LNCAP (cell line): ENCODE measurements at regions not wholly inside any gene's neighbourhood (a gene's known extent, or its start where the extent isn't known, plus 50 kb on each side); places are given as distances from the start of the nearest gene placed in this dataset.

Source experiments
- TF ChIP-seq, protein P1 (sequence below): fragments of 450-650 bp; IDR thresholded peaks from 2 replicates; pipeline ENCODE4 v1.5.1; 2017; ENCODE audit warnings: mild to moderate bottlenecking

DNA sequence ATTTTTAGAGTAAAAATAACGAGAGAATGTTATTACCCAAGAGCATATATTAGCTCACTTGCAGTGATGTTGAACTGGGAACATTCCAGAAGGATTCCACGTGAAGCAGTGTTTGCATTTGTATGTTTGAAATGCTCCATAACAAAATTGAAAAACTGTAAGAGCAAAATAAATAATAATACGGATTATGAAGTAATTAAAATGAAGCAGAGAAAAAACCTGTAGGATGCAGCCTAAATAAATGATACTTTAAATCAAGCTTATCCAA is 203.3 kb downstream of the BAMBI start:
- TF ChIP-seq, protein P1, sequence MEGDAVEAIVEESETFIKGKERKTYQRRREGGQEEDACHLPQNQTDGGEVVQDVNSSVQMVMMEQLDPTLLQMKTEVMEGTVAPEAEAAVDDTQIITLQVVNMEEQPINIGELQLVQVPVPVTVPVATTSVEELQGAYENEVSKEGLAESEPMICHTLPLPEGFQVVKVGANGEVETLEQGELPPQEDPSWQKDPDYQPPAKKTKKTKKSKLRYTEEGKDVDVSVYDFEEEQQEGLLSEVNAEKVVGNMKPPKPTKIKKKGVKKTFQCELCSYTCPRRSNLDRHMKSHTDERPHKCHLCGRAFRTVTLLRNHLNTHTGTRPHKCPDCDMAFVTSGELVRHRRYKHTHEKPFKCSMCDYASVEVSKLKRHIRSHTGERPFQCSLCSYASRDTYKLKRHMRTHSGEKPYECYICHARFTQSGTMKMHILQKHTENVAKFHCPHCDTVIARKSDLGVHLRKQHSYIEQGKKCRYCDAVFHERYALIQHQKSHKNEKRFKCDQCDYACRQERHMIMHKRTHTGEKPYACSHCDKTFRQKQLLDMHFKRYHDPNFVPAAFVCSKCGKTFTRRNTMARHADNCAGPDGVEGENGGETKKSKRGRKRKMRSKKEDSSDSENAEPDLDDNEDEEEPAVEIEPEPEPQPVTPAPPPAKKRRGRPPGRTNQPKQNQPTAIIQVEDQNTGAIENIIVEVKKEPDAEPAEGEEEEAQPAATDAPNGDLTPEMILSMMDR = no peak

DNA sequence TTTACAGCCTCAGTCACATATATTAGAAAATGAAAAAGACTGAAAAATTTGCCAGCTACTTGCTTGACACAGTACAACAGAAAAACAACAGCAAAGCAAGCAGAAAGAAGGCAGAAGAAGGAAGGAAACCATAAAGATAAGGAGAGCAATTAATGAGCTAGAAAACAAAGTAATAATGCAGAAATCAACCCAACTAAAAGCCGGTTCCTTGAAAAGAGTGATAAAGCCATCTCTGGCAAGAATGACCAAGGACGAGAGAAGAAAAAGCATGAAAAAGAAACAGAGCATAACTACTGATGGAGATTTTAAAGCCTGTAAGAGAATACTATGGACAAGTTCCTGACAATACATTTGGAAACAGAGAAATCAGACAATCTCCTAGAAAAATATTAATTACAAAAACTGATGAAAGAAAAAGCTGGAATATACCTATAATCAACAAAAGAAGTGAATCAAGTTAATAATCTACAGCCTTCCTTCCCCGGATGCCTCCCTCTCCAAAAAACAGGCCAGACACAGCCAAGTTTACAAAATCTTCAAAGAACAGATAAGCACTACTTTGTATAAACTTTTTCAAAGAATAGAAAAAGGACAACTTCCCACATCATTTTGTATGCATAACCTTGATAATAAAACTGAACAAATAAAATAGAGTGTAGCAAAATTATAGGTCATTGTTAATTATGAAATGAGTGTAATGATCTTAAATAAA is 204.0 kb downstream of the BAMBI start:
- TF ChIP-seq, protein P1 = no peak

DNA sequence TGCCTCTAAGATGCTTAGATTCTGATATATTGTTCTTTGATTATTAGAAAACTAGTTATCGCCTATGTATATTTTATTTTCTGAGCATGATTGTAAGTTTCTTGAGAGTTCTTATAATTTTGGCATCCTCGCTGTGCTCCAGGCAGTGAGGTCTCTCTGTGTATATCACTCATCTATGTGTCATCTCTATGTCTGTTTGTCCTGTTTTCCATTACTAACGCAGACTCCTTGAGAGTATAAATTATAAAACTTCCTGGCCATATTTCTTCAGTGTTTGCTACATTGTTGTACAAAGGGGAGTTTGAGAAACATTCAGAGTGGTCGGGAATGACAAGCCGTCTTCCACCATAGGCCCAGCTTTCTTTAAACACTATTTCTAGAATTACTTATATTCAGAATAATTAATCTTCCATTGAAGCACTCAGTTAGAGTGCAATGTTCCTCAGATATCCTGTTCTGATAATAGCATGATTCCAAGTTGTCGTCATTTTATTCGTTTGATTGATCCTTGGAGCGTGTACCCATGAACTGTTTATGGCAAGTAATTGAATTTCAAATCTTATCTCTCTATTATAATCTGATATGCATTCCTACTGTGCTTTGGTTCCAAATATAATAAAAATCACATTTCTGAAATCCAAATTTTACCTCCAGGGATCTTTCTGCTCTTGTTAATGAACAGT is 206.6 kb downstream of the BAMBI start:
- TF ChIP-seq, protein P1 = no peak

DNA sequence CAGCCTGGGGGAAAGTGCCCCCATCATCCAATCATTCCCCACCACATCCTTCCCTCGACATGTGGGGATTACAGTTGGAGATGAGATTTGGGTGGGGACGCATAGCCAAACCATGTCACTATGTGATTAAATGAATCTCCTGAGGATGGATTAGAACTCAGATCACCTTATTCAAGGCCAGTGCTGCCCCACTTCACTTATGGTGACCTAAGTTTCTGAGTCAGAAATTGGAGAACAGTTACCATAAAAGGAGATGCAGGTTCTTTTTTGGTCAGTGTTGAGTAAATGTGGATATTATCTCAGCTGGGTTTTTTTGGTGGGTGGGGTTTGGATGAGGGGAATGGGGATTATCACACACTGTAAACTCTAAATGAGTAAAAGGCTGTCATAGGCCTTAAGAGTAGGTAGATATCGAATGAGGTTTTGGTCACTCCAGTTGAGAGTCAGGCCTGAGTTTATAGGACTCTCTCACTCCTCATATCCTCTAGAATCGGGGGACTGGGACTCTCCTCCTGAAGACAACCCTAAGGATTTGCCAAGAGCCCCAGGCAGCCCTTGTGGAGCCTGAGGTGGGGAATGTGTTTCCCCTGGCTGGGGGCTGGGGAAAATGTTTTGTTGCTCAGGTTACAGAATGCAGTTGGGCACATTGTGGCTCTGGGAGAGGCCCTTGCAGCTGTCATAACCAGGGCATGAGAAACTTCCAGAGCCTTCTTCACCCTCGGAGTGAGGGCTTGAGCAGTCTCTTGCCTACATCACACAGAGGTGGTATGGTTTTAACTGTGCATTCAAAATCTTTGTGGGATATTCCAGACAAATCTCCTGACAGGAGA is 213.0 kb downstream of the BAMBI start:
- TF ChIP-seq, protein P1 = no peak

DNA sequence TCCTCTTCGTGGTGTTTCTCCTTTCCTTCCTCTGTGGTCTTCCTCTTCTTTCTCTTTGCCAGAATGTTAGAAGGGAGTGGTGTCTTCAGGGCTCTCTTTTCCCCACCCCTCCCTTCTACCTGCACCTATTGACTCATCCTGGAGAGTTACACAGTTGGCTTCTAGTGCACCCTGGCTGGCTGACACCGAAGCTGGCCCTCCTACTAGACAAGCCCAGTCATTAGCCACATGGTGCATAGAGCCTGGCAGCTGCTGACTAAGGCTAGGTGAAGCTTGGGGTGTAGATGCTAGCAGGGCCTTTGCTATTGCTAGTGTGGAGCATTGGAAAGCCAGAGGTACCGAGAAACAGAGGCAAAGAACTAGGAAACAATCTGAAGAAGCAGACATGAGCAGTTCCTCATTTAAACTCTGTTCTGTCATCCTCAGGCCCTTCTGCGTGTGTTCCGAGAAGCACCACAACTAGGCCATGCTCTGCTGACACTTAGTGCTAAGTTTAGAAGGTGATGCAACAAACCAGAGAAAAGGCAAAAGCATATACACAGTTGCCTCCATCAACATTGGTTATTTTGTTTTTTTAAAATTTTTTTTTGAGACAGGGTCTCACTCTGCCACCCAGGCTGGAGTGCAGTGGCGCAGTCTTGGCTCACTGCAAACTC is 213.9 kb downstream of the BAMBI start:
- TF ChIP-seq, protein P1 = no peak

DNA sequence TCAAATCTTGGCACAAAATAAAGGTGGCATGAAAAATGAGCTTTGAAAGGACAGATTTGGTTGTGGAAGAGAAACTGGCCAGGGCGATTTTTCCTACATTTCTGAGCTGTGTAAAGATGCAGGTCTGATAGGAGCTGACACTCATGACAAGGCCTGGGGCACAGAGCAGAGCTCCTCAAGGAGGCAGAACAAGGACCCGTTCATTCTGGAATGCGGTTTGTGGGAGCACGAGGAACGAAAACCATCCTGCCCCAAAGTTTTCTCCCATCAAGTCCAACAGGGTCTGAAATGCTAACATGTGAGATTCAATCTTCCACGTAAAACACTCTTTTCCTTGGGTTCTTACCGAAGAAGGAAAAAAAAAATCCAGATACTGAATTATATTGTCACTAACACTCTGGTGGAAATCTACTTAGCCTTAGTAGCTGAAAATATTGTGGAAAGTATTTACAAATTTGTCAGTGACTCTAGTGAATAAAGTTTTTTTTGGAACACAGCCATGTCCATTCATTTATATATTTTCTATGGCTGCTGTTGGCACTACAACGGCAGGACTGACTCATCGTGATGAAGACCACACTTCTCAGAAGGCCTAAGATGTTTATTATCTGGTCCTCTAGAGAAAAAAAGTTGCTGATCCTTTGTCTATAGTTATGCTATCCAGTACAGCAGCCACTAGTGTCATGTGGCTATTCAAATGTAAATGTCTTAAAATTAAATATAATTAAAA is 215.7 kb downstream of the BAMBI start:
- TF ChIP-seq, protein P1 = no peak

DNA sequence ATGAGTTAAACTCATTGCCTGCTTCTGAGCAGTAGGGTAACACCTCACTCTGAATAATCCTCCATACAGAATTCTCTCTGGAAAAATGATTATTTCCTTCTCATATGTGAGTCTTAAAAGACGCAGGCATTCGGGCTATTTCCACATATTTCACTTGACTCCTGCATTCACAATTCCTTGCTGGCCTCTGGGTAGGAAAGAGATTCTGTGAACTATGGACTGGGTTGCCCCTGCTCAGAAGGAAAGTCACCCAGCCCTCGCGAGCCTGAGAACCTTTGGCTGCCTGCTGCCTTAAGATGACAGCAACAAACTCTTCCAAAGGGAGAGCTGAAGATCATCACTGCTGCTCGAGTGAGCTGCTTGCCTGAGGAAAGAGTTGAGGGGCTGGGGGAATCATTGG is 216.8 kb downstream of the BAMBI start:
- TF ChIP-seq, protein P1 = no peak
